ENCODE measurements at regions not wholly inside any gene's neighbourhood (a gene's known extent, or its start where the extent isn't known, plus 50 kb on each side); places are given as distances from the start of the nearest gene placed in this dataset.

GRCh38 chr10:36026081-36026480, 384.0 kb upstream of the FZD8 start:
- no peak for TF ChIP-seq CTCF (IDR thresholded peaks at IDR 0.05 in 2 of 3, conservative IDR thresholded peaks at IDR 0.05 in 1 of 3; ENCODE audit: borderline replicate concordance in 1 of 3, insufficient read depth in 1 of 3, low read depth in 2 of 3, low read length in 2 of 3)
- TF ChIP-seq EZH2 (IDR thresholded peaks at IDR 0.05): no peak
- no peak for TF ChIP-seq JUND (IDR thresholded peaks at IDR 0.05)
- no peak for TF ChIP-seq YY1 (IDR thresholded peaks at IDR 0.05; ENCODE audit: extremely low read depth, insufficient replicate concordance, low read depth, low read length)
- no peak for TF ChIP-seq SP1 (IDR thresholded peaks at IDR 0.05; ENCODE audit: low read depth)
- TF ChIP-seq POLR2A (IDR thresholded peaks at IDR 0.05; ENCODE audit: borderline replicate concordance, extremely low read depth, insufficient read depth, insufficient read length): no peak
- TF ChIP-seq TCF7L2 (IDR thresholded peaks at IDR 0.05; ENCODE audit: borderline replicate concordance, extremely low read depth, insufficient read depth, insufficient read length): no peak
- no peak for TF ChIP-seq SIN3A (IDR thresholded peaks at IDR 0.05; ENCODE audit: low read depth)
- TF ChIP-seq POLR2AphosphoS5 (IDR thresholded peaks at IDR 0.05; ENCODE audit: low read depth, low read length): no peak
- no peak for TF ChIP-seq CEBPB (IDR thresholded peaks at IDR 0.05; ENCODE audit: low read depth)
